CD4-positive, alpha-beta memory T cell (primary cell): ENCODE measurements at regions not wholly inside any gene's neighbourhood (a gene's known extent, or its start where the extent isn't known, plus 50 kb on each side); places are given as distances from the start of the nearest gene placed in this dataset.

ENCODE experiments used
- CTCF ChIA-PET: fragments of 350-600 bp; sonication (Branson Sonifier 250); formaldehyde crosslinking; loops from one replicate; lab custom pipeline; 2021; ENCODE audit warnings: inconsistent platforms; ENCODE audit not compliant: partially characterized antibody; lab: Charles Lee
- POLR2A ChIA-PET: fragments of 350-600 bp; sonication (Branson Sonifier 250); formaldehyde crosslinking; loops from one replicate; lab custom pipeline; 2021; ENCODE audit not compliant: partially characterized antibody; lab: Charles Lee
- DNase-seq, 5 donors: peaks; one replicate each; pipeline versions ENCODE4 v3.0.0 to v3.0.0-alpha.2; 2020 to 2022; ENCODE audit warnings: mixed read lengths in 1 of 5
- H3K27ac ChIP-seq: one replicate; pipeline ENCODE4 v1.7.0; 2013; ENCODE audit warnings: low read depth, low read length
- H3K27me3 ChIP-seq: 2 replicates; pipeline ENCODE4 v1.7.0; 2013; ENCODE audit warnings: mild to moderate bottlenecking, low read length, moderate library complexity; ENCODE audit not compliant: insufficient read depth
- H3K36me3 ChIP-seq: 2 replicates; pipeline ENCODE4 v1.7.0; 2013; ENCODE audit warnings: mild to moderate bottlenecking, low read length, moderate library complexity; ENCODE audit not compliant: insufficient read depth
- H3K4me1 ChIP-seq: 2 replicates; pipeline ENCODE4 v1.7.0; 2013; ENCODE audit warnings: mild to moderate bottlenecking, low read length, moderate library complexity; ENCODE audit not compliant: insufficient read depth
- H3K4me3 ChIP-seq, 2 donors: one replicate each; pipeline ENCODE4 v1.7.0; 2013; ENCODE audit warnings: low read length in 2 of 2, mild to moderate bottlenecking in 1 of 2
- H3K9me3 ChIP-seq, 2 donors: one replicate each; pipeline ENCODE4 v1.7.0; 2013; ENCODE audit warnings: low read length in 2 of 2, control low read depth in 1 of 2; ENCODE audit not compliant: control insufficient read depth in 1 of 2
- H3K27ac Mint-ChIP-seq, 7 donors: one replicate each; pipeline ENCODE4 v1.8.0; 2020 to 2021; ENCODE audit warnings: mixed read lengths in 7 of 7, mild to moderate bottlenecking in 6 of 7, inconsistent platforms in 3 of 7, moderate library complexity in 3 of 7
- H3K27me3 Mint-ChIP-seq, 2 donors: one replicate each; pipeline ENCODE4 v1.8.0; 2020 to 2021; ENCODE audit warnings: mixed read lengths in 2 of 2
- H3K36me3 Mint-ChIP-seq, 2 donors: one replicate each; pipeline ENCODE4 v1.8.0; 2020 to 2021; ENCODE audit warnings: mixed read lengths in 2 of 2, inconsistent platforms in 1 of 2, mild to moderate bottlenecking in 1 of 2
- H3K4me1 Mint-ChIP-seq, 4 donors: one replicate each; pipeline ENCODE4 v1.8.0; 2020 to 2021; ENCODE audit warnings: mixed read lengths in 4 of 4, mild to moderate bottlenecking in 1 of 4
- H3K4me3 Mint-ChIP-seq, 8 donors: one replicate each; pipeline ENCODE4 v1.8.0; 2020 to 2021; ENCODE audit warnings: mixed read lengths in 8 of 8, mild to moderate bottlenecking in 7 of 8, moderate library complexity in 6 of 8, inconsistent platforms in 3 of 8
- H3K9me3 Mint-ChIP-seq, 8 donors: one replicate each; pipeline ENCODE4 v1.8.0; 2020 to 2021; ENCODE audit warnings: mixed read lengths in 8 of 8, mild to moderate bottlenecking in 5 of 8, inconsistent platforms in 3 of 8, moderate library complexity in 1 of 8
- intact Hi-C: fragments of 100-400 bp; cut with micrococcal nuclease; formaldehyde crosslinking; loops from one replicate; pipeline ENCODE4 v1.15.1; 2023

GRCh38 chr13:106052200-106052767 is 483.2 kb downstream of the EFNB2 start:
- H3K36me3 ChIP-seq, result no peaks in the 10 kb centered on the region
- ChIA-PET CTCF (no interaction called here), POLR2A (no interaction called here)

GRCh38 chr13:106049171-106049570 is 486.3 kb downstream of the EFNB2 start:
- no peaks in the 10 kb centered on the region for H3K4me1 Mint-ChIP-seq
- H3K4me3 ChIP-seq, result no peak overlapping the region
- POLR2A ChIA-PET, result no interaction called here
- no peaks in the 10 kb centered on the region for H3K4me1 ChIP-seq
- no peak overlapping the region for H3K27ac Mint-ChIP-seq
- no peak overlapping the region for H3K27ac ChIP-seq
- no peaks in the 10 kb centered on the region for H3K9me3 ChIP-seq
- DNase-seq, result no peak
- intact Hi-C loops, result no loop called here
- no peak overlapping the region for H3K4me3 Mint-ChIP-seq
- H3K27me3 Mint-ChIP-seq, result no peaks in the 10 kb centered on the region
- no peaks in the 10 kb centered on the region for H3K27me3 ChIP-seq
- peaks cover 0 to 5% (median 0%) of the 10 kb centered on the region in 8 donors for H3K9me3 Mint-ChIP-seq
- no peaks in the 10 kb centered on the region for H3K36me3 ChIP-seq
- H3K36me3 Mint-ChIP-seq, result no peaks in the 10 kb centered on the region
- CTCF ChIA-PET, result no interaction called here

More at GRCh38 chr13:106052200-106052767, 483.2 kb downstream of the EFNB2 start:
- no peaks in the 10 kb centered on the region for H3K4me1 ChIP-seq
- Mint-ChIP-seq H3K4me1 (no peaks in the 10 kb centered on the region), H3K9me3 (peaks cover 0 to 3% (median 0%) of the 10 kb centered on the region in 8 donors), H3K27me3 (peaks cover 0 to 3% of the 10 kb centered on the region in 2 donors), H3K36me3 (no peaks in the 10 kb centered on the region), H3K4me3 (no peak overlapping the region), H3K27ac (peak overlapping the region in 1 of 7 donors; percentile 72)
- intact Hi-C loops, result no loop called here
- no peak overlapping the region for H3K27ac ChIP-seq
- no peaks in the 10 kb centered on the region for H3K27me3 ChIP-seq
- no peak overlapping the region for H3K4me3 ChIP-seq
- H3K9me3 ChIP-seq, result no peaks in the 10 kb centered on the region
- no peak for DNase-seq

DNA sequence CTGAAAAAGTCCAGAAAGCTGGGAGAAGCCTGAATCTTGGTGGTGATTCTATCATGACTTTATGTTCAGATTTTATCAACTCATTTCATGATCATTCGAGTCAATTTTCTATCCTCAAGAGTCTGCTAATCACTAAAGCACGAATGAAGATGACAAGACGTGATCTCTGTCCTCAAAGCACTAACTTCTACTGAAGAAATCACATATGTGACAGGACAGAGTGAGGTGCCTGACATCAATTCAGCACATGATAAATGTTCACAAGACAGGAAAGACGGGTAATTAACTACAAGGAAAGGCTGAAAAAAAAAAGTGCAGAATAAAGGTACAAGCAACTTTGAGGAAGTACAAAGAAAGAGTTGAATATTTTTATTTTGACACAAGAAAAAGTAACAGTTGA is 487.1 kb downstream of the EFNB2 start:
- Mint-ChIP-seq H3K36me3 (no peaks in the 10 kb centered on the region), H3K9me3 (peaks cover 0 to 5% (median 0%) of the 10 kb centered on the region in 8 donors), H3K27ac (no peak overlapping the region), H3K4me3 (no peak overlapping the region), H3K27me3 (no peaks in the 10 kb centered on the region), H3K4me1 (no peaks in the 10 kb centered on the region)
- intact Hi-C loops, result no loop called here
- H3K9me3 ChIP-seq, result no peaks in the 10 kb centered on the region
- no peak overlapping the region for H3K4me3 ChIP-seq
- DNase-seq, result no peak
- H3K36me3 ChIP-seq, result no peaks in the 10 kb centered on the region
- H3K4me1 ChIP-seq, result no peaks in the 10 kb centered on the region
- ChIA-PET POLR2A (no interaction called here), CTCF (no interaction called here)
- no peaks in the 10 kb centered on the region for H3K27me3 ChIP-seq
- no peak overlapping the region for H3K27ac ChIP-seq

DNA sequence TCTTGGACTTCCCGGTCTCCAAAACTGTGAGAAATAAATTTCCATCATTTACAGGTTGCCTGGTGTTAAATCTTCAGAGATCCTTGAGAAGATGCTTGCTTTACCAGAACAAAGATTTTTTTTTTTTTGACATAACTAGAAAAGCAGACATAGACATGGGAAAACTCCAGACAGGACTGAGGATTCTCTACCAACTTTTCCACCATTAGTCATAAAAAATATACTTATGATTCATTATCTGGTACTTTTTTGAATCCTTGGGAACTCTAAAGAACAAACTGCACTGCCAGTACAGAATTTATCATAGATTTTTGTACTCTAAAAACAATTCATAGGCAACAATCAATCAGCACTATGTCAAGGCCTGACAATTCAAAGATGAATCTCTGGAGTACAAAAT is 487.6 kb downstream of the EFNB2 start:
- Histone ChIP-seq H3K27me3 (no peaks in the 10 kb centered on the region), H3K4me1 (no peaks in the 10 kb centered on the region), H3K4me3 (no peak overlapping the region), H3K36me3 (no peaks in the 10 kb centered on the region), H3K9me3 (no peaks in the 10 kb centered on the region), H3K27ac (no peak overlapping the region)
- no peak for DNase-seq
- ChIA-PET CTCF (no interaction called here), POLR2A (no interaction called here)
- Mint-ChIP-seq H3K9me3 (peaks cover 0 to 5% (median 0%) of the 10 kb centered on the region in 8 donors), H3K27me3 (no peaks in the 10 kb centered on the region), H3K4me3 (no peak overlapping the region), H3K27ac (no peak overlapping the region), H3K4me1 (no peaks in the 10 kb centered on the region), H3K36me3 (no peaks in the 10 kb centered on the region)
- intact Hi-C loops, result no loop called here

DNA sequence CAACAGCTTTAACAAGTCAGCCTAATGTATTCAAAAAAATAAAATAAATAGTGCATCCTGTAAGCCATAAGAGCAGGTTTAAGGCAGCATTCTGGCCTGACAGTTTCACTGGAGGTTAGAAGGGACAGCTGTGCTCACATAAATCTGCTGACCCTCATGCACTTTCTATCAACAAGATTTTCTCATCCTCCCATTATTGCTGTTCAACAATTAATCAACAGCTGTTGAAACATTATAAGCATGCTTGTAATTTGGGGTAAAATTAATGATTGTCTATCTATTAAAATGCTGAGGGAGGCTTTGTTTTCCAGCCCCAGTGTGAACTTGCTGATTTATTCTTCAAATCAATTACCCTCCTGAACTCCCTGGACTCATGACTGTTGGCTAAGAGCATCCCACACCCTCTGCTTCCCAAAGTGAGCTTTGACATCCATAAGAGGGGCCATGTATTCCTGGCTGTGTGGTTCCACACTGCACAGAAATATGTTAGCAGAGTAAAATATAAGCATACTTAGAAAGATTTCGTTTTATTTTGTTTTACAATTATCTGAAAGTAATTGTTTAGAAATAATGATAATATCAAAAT is 492.4 kb downstream of the EFNB2 start:
- Histone ChIP-seq H3K4me1 (no peaks in the 10 kb centered on the region), H3K9me3 (no peaks in the 10 kb centered on the region), H3K36me3 (no peaks in the 10 kb centered on the region), H3K27me3 (no peaks in the 10 kb centered on the region), H3K27ac (no peak overlapping the region), H3K4me3 (no peak overlapping the region)
- ChIA-PET CTCF (no interaction called here), POLR2A (no interaction called here)
- Mint-ChIP-seq H3K36me3 (no peaks in the 10 kb centered on the region), H3K27me3 (no peaks in the 10 kb centered on the region), H3K9me3 (peaks cover 0 to 2% (median 0%) of the 10 kb centered on the region in 8 donors), H3K4me3 (no peak overlapping the region), H3K4me1 (no peaks in the 10 kb centered on the region), H3K27ac (no peak overlapping the region)
- intact Hi-C loops, result no loop called here
- no peak for DNase-seq

DNA sequence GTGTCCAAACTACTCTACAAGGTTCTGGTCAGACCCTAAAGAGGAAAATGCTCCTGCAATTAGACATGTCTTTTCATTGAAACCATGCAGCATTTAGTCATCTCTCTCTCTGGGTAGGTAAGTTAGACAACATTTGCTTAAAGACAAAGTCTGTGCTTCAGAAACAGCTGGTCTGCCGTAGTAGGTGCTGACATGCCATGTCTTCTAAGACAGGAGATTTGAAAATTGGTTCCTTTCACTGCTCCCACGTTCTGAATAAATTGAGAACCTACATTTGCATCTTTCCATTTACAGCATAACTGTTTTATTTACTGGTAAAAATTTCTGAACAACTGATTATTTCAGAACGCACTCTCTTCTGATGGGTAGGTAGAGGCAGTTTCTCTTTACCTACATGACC is 494.0 kb downstream of the EFNB2 start:
- H3K27me3 Mint-ChIP-seq, result no peaks in the 10 kb centered on the region
- Histone ChIP-seq H3K36me3 (no peaks in the 10 kb centered on the region), H3K27me3 (no peaks in the 10 kb centered on the region), H3K9me3 (no peaks in the 10 kb centered on the region), H3K4me3 (no peak overlapping the region), H3K4me1 (no peaks in the 10 kb centered on the region), H3K27ac (no peak overlapping the region)
- POLR2A ChIA-PET, result no interaction called here
- H3K9me3 Mint-ChIP-seq, result peaks cover 0 to 2% (median 0%) of the 10 kb centered on the region in 8 donors
- DNase-seq, result no peak
- no peaks in the 10 kb centered on the region for H3K36me3 Mint-ChIP-seq
- no peak overlapping the region for H3K27ac Mint-ChIP-seq
- intact Hi-C loops, result no loop called here
- no peak overlapping the region for H3K4me3 Mint-ChIP-seq
- no peaks in the 10 kb centered on the region for H3K4me1 Mint-ChIP-seq
- CTCF ChIA-PET, result no interaction called here

GRCh38 chr13:106038752-106039151 is 496.7 kb downstream of the EFNB2 start:
- H3K36me3 Mint-ChIP-seq, result no peaks in the 10 kb centered on the region
- H3K36me3 ChIP-seq, result no peaks in the 10 kb centered on the region

More at GRCh38 chr13:106038752-106039151, 496.7 kb downstream of the EFNB2 start:
- Mint-ChIP-seq H3K27me3 (no peaks in the 10 kb centered on the region), H3K4me3 (no peak overlapping the region), H3K9me3 (no peaks in the 10 kb centered on the region), H3K4me1 (no peaks in the 10 kb centered on the region), H3K27ac (peak overlapping the region in 1 of 7 donors; percentile 13)
- H3K4me3 ChIP-seq, result no peak overlapping the region
- no peak overlapping the region for H3K27ac ChIP-seq
- H3K9me3 ChIP-seq, result no peaks in the 10 kb centered on the region
- POLR2A ChIA-PET, result no interaction called here
- H3K4me1 ChIP-seq, result no peaks in the 10 kb centered on the region
- no peaks in the 10 kb centered on the region for H3K27me3 ChIP-seq
- CTCF ChIA-PET, result no interaction called here
- no peak for DNase-seq
- intact Hi-C loops, result no loop called here
